ENCODE measurements at regions not wholly inside any gene's neighbourhood (a gene's known extent, or its start where the extent isn't known, plus 50 kb on each side); places are given as distances from the start of the nearest gene placed in this dataset.

DNA sequence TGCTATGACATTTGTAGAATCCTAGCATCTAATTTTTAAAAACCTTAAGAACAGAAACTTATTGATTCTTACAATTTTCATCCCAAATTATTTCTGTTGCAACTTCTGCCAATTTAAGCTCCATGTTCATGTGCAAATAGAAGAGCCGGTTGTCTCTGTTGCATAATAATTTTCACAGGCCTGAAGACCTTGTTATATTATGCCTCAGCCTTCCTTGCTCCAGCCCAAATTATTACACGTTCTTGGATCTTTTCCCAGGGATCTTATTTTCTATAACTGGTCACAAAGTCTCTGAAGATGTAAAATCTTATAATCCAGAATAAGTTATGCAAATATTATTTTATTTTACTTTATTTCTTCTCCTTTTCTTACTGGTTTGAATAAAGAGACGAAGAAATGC, 210.7 kb upstream of the DPH6 start:
- TF ChIP-seq, protein P1, sequence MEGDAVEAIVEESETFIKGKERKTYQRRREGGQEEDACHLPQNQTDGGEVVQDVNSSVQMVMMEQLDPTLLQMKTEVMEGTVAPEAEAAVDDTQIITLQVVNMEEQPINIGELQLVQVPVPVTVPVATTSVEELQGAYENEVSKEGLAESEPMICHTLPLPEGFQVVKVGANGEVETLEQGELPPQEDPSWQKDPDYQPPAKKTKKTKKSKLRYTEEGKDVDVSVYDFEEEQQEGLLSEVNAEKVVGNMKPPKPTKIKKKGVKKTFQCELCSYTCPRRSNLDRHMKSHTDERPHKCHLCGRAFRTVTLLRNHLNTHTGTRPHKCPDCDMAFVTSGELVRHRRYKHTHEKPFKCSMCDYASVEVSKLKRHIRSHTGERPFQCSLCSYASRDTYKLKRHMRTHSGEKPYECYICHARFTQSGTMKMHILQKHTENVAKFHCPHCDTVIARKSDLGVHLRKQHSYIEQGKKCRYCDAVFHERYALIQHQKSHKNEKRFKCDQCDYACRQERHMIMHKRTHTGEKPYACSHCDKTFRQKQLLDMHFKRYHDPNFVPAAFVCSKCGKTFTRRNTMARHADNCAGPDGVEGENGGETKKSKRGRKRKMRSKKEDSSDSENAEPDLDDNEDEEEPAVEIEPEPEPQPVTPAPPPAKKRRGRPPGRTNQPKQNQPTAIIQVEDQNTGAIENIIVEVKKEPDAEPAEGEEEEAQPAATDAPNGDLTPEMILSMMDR (IDR thresholded peaks at IDR 0.05) = no peak
- TF ChIP-seq POLR2A (IDR thresholded peaks at IDR 0.05) (no peak), EP300 (IDR thresholded peaks at IDR 0.05) (no peak)

Data from gastroesophageal sphincter (tissue), 3 donors.